Body of pancreas (tissue), 4 donors: ENCODE measurements at regions not wholly inside any gene's neighbourhood (a gene's known extent, or its start where the extent isn't known, plus 50 kb on each side); places are given as distances from the start of the nearest gene placed in this dataset.
"Not testable (repeated sequence)": the region's sequence is repeated elsewhere in the genome, so short reads cannot be mapped to it uniquely, and the experiment has no call there.

Source experiments
- ATAC-seq: fragments of 150-250 bp; one replicate; pipeline ENCODE4 v1.9.1; 2016
- DNase-seq, 4 donors: peaks; one replicate each; pipeline ENCODE4 v3.0.0-alpha.2; 2019
- H3K27ac ChIP-seq, 4 donors: fragments of 200-600 bp; sonication (generic); 1 replicate in 3 of 4; 2 replicates in 1 of 4; pipeline versions ENCODE4 v1.5.1 to v1.6.1; 2016 to 2019; ENCODE audit warnings: mild to moderate bottlenecking in 1 of 4, mixed read lengths in 1 of 4, moderate library complexity in 1 of 4
- H3K27me3 ChIP-seq, 2 donors: fragments of 200-600 bp; sonication (generic); one replicate each; pipeline ENCODE4 v1.6.0; 2016; ENCODE audit warnings: mild to moderate bottlenecking in 1 of 2
- H3K36me3 ChIP-seq, 2 donors: fragments of 200-600 bp; sonication (generic); replicated peaks in 1 of 2; 2 replicates each; pipeline ENCODE4 v1.5.1; 2016; ENCODE audit warnings: low read depth in 2 of 2; ENCODE audit not compliant: insufficient read depth in 1 of 2
- H3K4me1 ChIP-seq: fragments of 200-600 bp; sonication (generic); one replicate; pipeline ENCODE4 v1.6.0; 2016
- H3K4me3 ChIP-seq, 2 donors: fragments of 200-600 bp; sonication (generic); 1 replicate in 1 of 2; 2 replicates in 1 of 2; pipeline ENCODE4 v1.5.1; 2016 to 2019
- H3K9me3 ChIP-seq, 3 donors: fragments of 200-600 bp; sonication (generic); 1 replicate in 2 of 3; 2 replicates in 1 of 3; pipeline ENCODE4 v1.5.1; 2016
- POLR2A ChIP-seq, 3 donors: fragments of 450-650 bp; IDR thresholded peaks; one replicate each; pipeline ENCODE4 v1.6.1; 2016; ENCODE audit warnings: antibody characterized with exemption in 3 of 3, mild to moderate bottlenecking in 2 of 3
- WGBS, 2 donors: methylation state at CpG; one replicate each; pipeline ENCODE4 v1.1.5; 2017; 5-methylcytosine and 5-hydroxymethylcytosine counted together
- intact Hi-C: fragments of 100-400 bp; cut with DNase I; formaldehyde crosslinking; loops from one replicate; pipeline ENCODE4 v1.15.1; 2023
- TF ChIP-seq, protein P1 (sequence below), 7 experiments: fragments of 450-650 bp in 4 of 7; fragments of 200-600 bp in 3 of 7; sonication (generic) in 3 of 7; IDR thresholded peaks; one replicate each; pipeline ENCODE4 v1.5.1; 2016 to 2019; ENCODE audit warnings: antibody characterized with exemption in 7 of 7

DNA sequence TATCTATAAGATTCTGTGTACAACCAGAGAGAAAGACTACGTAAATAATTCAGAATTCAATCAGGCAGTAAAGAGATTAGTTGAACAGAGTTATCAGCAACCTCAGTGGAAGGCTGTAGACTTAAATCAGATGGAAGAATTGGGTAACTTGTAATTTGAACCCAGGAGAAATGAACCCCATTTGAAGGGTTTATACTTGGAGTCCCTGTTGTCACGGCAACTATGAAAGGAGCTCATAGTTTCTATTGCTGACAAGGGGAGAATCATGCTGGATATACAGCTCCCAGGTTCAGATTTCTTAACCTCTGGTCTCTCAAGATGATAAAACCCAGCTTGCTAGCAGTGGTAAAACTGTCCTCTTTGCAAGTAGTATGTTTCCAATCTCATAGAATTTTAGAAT lies 54.4 kb upstream of the BMP4 start:
- Histone ChIP-seq H3K36me3 (no peaks in the 10 kb centered on the region), H3K27me3 (no peaks in the 10 kb centered on the region), H3K27ac (no peak overlapping the region), H3K4me1 (no peaks in the 10 kb centered on the region), H3K4me3 (no peak overlapping the region), H3K9me3 (no peaks in the 10 kb centered on the region)
- no peak for TF ChIP-seq POLR2A (IDR thresholded peaks at IDR 0.05)
- TF ChIP-seq, protein P1, sequence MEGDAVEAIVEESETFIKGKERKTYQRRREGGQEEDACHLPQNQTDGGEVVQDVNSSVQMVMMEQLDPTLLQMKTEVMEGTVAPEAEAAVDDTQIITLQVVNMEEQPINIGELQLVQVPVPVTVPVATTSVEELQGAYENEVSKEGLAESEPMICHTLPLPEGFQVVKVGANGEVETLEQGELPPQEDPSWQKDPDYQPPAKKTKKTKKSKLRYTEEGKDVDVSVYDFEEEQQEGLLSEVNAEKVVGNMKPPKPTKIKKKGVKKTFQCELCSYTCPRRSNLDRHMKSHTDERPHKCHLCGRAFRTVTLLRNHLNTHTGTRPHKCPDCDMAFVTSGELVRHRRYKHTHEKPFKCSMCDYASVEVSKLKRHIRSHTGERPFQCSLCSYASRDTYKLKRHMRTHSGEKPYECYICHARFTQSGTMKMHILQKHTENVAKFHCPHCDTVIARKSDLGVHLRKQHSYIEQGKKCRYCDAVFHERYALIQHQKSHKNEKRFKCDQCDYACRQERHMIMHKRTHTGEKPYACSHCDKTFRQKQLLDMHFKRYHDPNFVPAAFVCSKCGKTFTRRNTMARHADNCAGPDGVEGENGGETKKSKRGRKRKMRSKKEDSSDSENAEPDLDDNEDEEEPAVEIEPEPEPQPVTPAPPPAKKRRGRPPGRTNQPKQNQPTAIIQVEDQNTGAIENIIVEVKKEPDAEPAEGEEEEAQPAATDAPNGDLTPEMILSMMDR (IDR thresholded peaks at IDR 0.05) = no peak
- DNase-seq (no peak), ATAC-seq (no peak)
- intact Hi-C loops = no loop called here
- WGBS, 2 donors = 53 to 60% methylated on average over 2 of the region's 2 CpGs

DNA sequence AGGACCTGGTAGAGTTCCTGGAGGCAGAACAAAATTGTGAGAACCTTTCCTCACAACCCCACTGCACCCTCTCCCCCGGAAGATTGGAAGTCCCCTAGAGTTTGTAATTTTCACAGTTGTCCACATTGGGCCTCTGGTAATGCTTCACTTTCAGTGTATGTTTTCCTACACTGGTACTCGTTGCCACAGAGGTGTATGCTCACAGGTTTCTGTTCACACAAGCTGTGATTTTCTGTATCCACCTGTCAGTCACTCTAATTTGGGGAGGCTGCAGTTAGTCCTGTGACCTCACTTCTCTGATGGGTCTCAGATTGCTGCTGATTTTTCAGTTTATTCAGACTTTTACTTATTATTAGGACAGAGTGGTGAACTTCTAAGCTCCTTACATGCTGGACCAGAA lies 66.4 kb upstream of the BMP4 start:
- intact Hi-C loops = no loop called here
- TF ChIP-seq POLR2A (IDR thresholded peaks at IDR 0.05) = no peak
- TF ChIP-seq, protein P1 (IDR thresholded peaks at IDR 0.05) = no peak

DNA sequence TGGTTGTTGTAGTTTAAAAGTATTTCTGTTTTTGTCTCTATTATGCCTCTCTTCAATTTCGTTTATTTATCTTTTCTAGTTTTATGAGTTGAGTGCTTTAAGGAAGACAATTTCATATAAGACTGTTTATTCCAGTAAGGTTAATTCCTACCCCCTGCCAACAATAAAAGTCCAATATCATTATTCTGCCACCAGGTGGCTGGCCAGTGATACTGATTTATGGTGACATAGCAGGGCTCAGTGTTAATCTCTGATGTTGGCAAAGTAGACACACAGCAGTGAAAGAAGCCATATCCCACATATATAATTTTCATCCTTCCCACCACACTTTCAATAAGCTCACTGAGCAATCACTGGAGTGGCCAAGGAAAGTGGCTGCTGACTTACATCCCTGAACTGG lies 69.0 kb upstream of the BMP4 start:
- TF ChIP-seq POLR2A (IDR thresholded peaks at IDR 0.05) = no peak
- TF ChIP-seq, protein P1 (IDR thresholded peaks at IDR 0.05) = peak in 2 of 7 experiments; percentile 26 to 31
- Histone ChIP-seq H3K4me1 (no peaks in the 10 kb centered on the region), H3K4me3 (no peak overlapping the region), H3K36me3 (no peaks in the 10 kb centered on the region), H3K27me3 (no peaks in the 10 kb centered on the region), H3K9me3 (no peaks in the 10 kb centered on the region), H3K27ac (no peak overlapping the region)
- intact Hi-C loops = no loop called here
- DNase-seq (no peak), ATAC-seq (no peak)
- WGBS, 2 donors = 41 to 56% methylated on average over 1 of the region's 1 CpG

More for the DNA sequence above, 66.4 kb upstream of the BMP4 start:
- 38 to 44% methylated on average over 2 of the region's 2 CpGs for WGBS, 2 donors
- DNase-seq (no peak), ATAC-seq (no peak)
- no peaks in the 10 kb centered on the region for H3K36me3 ChIP-seq
- H3K27me3 ChIP-seq = no peaks in the 10 kb centered on the region
- no peaks in the 10 kb centered on the region for H3K4me1 ChIP-seq
- H3K27ac ChIP-seq = no peak overlapping the region
- H3K4me3 ChIP-seq = no peak overlapping the region
- H3K9me3 ChIP-seq = no peaks in the 10 kb centered on the region

DNA sequence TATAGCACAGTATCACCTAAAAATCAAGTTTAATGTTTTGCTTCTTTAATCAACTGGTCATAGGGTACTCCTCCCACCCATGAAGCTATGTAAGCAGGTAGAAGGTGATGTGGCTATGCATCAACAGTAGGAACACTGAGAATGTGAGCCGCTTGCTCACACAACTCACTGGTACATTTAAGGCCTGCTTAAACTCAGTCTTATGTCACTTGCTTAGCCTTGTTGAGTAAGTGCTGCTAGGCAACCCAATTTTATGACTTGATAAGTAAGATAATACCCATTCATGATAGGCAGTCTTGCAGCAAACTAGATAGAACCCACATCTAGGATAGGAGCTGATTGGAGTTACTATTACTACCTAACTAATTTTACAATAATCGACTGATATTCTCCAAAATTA lies 70.0 kb upstream of the BMP4 start:
- H3K27ac ChIP-seq = no peak overlapping the region
- no peaks in the 10 kb centered on the region for H3K9me3 ChIP-seq
- ATAC-seq (no peak), DNase-seq (no peak)
- H3K36me3 ChIP-seq = no peaks in the 10 kb centered on the region
- no peak for TF ChIP-seq POLR2A (IDR thresholded peaks at IDR 0.05)
- TF ChIP-seq, protein P1 (IDR thresholded peaks at IDR 0.05) = no peak
- no peaks in the 10 kb centered on the region for H3K4me1 ChIP-seq
- intact Hi-C loops = no loop called here
- WGBS, 2 donors = 76 to 77% methylated on average over 2 of the region's 2 CpGs
- H3K27me3 ChIP-seq = no peaks in the 10 kb centered on the region
- no peak overlapping the region for H3K4me3 ChIP-seq

DNA sequence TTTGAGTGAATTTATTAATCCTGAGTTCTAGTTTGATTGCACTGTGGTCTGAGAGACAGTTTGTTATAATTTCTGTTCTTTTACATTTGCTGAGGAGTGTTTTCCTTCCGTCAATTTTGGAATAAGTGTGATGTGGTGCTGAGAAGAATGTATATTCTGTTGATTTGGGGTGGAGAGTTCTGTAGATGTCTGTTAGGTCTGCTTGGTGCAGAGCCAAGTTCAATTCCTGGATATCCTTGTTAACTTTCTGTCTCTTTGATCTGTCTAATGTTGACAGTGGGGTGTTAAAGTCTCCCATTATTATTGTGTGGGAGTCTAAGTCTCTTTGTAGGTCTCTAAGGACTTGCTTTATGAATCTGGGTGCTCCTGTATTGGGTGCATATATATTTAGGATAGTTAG lies 74.4 kb upstream of the BMP4 start:
- intact Hi-C loops = not testable (repeated sequence)

DNA sequence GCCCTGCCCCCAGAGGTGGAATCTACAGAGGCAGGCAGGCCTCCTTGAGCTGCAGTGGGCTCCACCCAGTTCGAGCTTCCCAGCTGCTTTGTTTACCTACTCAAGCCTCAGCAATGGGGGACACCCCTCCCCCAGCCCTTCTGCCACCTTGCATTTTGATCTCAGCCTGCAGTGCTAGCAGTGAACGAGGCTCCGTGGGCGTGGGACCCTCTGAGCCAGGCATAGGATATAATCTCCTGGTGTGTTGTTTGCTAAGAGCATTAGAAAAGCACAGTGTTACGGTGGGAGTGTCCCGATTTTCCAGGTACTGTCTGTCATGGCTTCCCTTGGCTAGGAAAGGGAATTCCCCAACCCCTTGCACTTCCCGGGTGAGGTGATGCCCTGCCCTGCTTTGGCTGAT lies 76.7 kb upstream of the BMP4 start:
- DNase-seq, H3K9me3 ChIP-seq, H3K27ac ChIP-seq, H3K4me3 ChIP-seq, H3K4me1 ChIP-seq, intact Hi-C loops, H3K27me3 ChIP-seq, H3K36me3 ChIP-seq, ATAC-seq: not testable (repeated sequence)
- WGBS, 2 donors = 65 to 68% methylated on average over 2 to 7 of the region's 7 CpGs

More for the DNA sequence above, 74.4 kb upstream of the BMP4 start:
- not testable (repeated sequence) for H3K27me3 ChIP-seq, ATAC-seq, H3K9me3 ChIP-seq, H3K4me1 ChIP-seq, DNase-seq, H3K36me3 ChIP-seq, H3K27ac ChIP-seq, H3K4me3 ChIP-seq
- 71 to 79% methylated on average over 1 of the region's 1 CpG for WGBS, 2 donors
